ENCODE measurements at regions not wholly inside any gene's neighbourhood (a gene's known extent, or its start where the extent isn't known, plus 50 kb on each side); places are given as distances from the start of the nearest gene placed in this dataset.

DNA sequence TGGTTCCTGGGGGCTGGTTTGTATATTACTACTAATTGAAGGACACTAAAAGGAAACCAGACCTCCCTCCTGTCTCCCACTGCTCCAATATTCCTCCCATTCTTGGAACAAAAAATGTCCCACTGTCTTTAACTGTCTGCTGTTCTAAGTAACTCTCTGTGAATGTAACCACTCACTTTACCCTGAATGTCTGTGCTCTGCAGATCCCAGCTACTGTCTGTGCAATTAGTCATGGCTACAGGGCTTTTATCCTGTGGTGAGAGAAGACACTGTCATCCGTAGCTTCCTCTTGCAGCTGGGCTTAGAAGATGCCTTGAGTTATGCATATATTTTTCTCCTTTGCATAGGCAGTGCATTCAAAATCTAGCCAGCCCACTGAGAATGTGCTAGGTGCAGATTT, 853.8 kb downstream of the CDH8 start:
- ChIA-PET POLR2A (no interaction called here), CTCF (no interaction called here)
- ATAC-seq (no peak), DNase-seq (ENCODE audit: low read depth, low spot score) (no peak)
- intact Hi-C loops (cut with micrococcal nuclease; ENCODE audit: unreplicated experiment) = no loop called here
- no peaks in the 10 kb centered on the region for H3K9me3 ChIP-seq (ENCODE audit: control insufficient read depth, insufficient read depth, low read depth, low read length)
- TF ChIP-seq POLR2AphosphoS5 (IDR thresholded peaks at IDR 0.05; ENCODE audit: low read depth, low read length) (no peak), TCF7L2 (IDR thresholded peaks at IDR 0.05; ENCODE audit: low read depth, low read length) (no peak), SIN3A (IDR thresholded peaks at IDR 0.05; ENCODE audit: borderline replicate concordance, insufficient read depth, low read depth, low read length) (no peak)
- TF ChIP-seq, protein P1, sequence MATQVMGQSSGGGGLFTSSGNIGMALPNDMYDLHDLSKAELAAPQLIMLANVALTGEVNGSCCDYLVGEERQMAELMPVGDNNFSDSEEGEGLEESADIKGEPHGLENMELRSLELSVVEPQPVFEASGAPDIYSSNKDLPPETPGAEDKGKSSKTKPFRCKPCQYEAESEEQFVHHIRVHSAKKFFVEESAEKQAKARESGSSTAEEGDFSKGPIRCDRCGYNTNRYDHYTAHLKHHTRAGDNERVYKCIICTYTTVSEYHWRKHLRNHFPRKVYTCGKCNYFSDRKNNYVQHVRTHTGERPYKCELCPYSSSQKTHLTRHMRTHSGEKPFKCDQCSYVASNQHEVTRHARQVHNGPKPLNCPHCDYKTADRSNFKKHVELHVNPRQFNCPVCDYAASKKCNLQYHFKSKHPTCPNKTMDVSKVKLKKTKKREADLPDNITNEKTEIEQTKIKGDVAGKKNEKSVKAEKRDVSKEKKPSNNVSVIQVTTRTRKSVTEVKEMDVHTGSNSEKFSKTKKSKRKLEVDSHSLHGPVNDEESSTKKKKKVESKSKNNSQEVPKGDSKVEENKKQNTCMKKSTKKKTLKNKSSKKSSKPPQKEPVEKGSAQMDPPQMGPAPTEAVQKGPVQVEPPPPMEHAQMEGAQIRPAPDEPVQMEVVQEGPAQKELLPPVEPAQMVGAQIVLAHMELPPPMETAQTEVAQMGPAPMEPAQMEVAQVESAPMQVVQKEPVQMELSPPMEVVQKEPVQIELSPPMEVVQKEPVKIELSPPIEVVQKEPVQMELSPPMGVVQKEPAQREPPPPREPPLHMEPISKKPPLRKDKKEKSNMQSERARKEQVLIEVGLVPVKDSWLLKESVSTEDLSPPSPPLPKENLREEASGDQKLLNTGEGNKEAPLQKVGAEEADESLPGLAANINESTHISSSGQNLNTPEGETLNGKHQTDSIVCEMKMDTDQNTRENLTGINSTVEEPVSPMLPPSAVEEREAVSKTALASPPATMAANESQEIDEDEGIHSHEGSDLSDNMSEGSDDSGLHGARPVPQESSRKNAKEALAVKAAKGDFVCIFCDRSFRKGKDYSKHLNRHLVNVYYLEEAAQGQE (IDR thresholded peaks at IDR 0.05; ENCODE audit: insufficient read depth in 1 of 2, low read depth in 2 of 2, low read length in 1 of 2) = no peak
- H3K4me1 ChIP-seq (ENCODE audit: control insufficient read depth, insufficient read depth, low read length) = no peaks in the 10 kb centered on the region
- no peaks in the 10 kb centered on the region for H3K27me3 ChIP-seq (ENCODE audit: control insufficient read depth, insufficient read depth, low read length)
- no TSS peak for BruUV-seq (replicated peaks)
- H3K27ac ChIP-seq (ENCODE audit: low read length) = no peak overlapping the region
- no peak overlapping the region for H3K4me3 ChIP-seq (ENCODE audit: low read depth in 2 of 2, low read length in 2 of 2)
- H3K36me3 ChIP-seq (ENCODE audit: control insufficient read depth, insufficient read depth, low read length) = no peaks in the 10 kb centered on the region
- in situ Hi-C loops (cut with HindIII; ENCODE audit: low pct_unique_long_range_greater_than_20kb, low sequenced_read_pairs) = no loop called here

- Histone ChIP-seq H3K36me3 (ENCODE audit: control insufficient read depth, insufficient read depth, low read length) (no peaks in the 10 kb centered on the region), H3K27ac (ENCODE audit: low read length) (no peak overlapping the region), H3K9me3 (ENCODE audit: control insufficient read depth, insufficient read depth, low read depth, low read length) (no peaks in the 10 kb centered on the region), H3K4me1 (ENCODE audit: control insufficient read depth, insufficient read depth, low read length) (no peaks in the 10 kb centered on the region), H3K4me3 (ENCODE audit: low read depth in 2 of 2, low read length in 2 of 2) (no peak overlapping the region), H3K27me3 (ENCODE audit: control insufficient read depth, insufficient read depth, low read length) (no peaks in the 10 kb centered on the region)
- TF ChIP-seq TCF7L2 (IDR thresholded peaks at IDR 0.05; ENCODE audit: low read depth, low read length) = no peak
- TF ChIP-seq SIN3A (IDR thresholded peaks at IDR 0.05; ENCODE audit: borderline replicate concordance, insufficient read depth, low read depth, low read length) = no peak
- TF ChIP-seq, protein P2, sequence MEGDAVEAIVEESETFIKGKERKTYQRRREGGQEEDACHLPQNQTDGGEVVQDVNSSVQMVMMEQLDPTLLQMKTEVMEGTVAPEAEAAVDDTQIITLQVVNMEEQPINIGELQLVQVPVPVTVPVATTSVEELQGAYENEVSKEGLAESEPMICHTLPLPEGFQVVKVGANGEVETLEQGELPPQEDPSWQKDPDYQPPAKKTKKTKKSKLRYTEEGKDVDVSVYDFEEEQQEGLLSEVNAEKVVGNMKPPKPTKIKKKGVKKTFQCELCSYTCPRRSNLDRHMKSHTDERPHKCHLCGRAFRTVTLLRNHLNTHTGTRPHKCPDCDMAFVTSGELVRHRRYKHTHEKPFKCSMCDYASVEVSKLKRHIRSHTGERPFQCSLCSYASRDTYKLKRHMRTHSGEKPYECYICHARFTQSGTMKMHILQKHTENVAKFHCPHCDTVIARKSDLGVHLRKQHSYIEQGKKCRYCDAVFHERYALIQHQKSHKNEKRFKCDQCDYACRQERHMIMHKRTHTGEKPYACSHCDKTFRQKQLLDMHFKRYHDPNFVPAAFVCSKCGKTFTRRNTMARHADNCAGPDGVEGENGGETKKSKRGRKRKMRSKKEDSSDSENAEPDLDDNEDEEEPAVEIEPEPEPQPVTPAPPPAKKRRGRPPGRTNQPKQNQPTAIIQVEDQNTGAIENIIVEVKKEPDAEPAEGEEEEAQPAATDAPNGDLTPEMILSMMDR (IDR thresholded peaks at IDR 0.05) = no peak
- TF ChIP-seq, protein P1 (IDR thresholded peaks at IDR 0.05; ENCODE audit: insufficient read depth in 1 of 2, low read depth in 2 of 2, low read length in 1 of 2) = no peak
- TF ChIP-seq POLR2AphosphoS5 (IDR thresholded peaks at IDR 0.05; ENCODE audit: low read depth, low read length) = no peak
- intact Hi-C loops (cut with micrococcal nuclease; ENCODE audit: unreplicated experiment) (no loop called here), in situ Hi-C loops (cut with HindIII; ENCODE audit: low pct_unique_long_range_greater_than_20kb, low sequenced_read_pairs) (no loop called here)
- BruUV-seq (replicated peaks) = no TSS peak
- ChIA-PET POLR2A (no interaction called here), CTCF (no interaction called here)
- no peak for ATAC-seq
- no peak for DNase-seq (ENCODE audit: low read depth, low spot score)
Measured at GRCh38 chr16:61181982-61182381, 854.3 kb downstream of the CDH8 start.

Measured in Panc1 (cell line).